Testis (tissue), 2 donors: ENCODE measurements at regions not wholly inside any gene's neighbourhood (a gene's known extent, or its start where the extent isn't known, plus 50 kb on each side); places are given as distances from the start of the nearest gene placed in this dataset.

ENCODE experiments used
- DNase-seq: peaks from one replicate; pipeline ENCODE4 v3.0.0-alpha.2; 2019
- H3K27ac ChIP-seq, 2 donors: fragments of 200-600 bp; sonication (generic); one replicate each; pipeline ENCODE4 v1.5.1; 2019
- H3K27me3 ChIP-seq: fragments of 200-600 bp; sonication (generic); one replicate; pipeline ENCODE4 v1.5.1; 2019
- H3K36me3 ChIP-seq: fragments of 200-600 bp; sonication (generic); one replicate; pipeline ENCODE4 v1.5.1; 2017; ENCODE audit warnings: low read depth; ENCODE audit errors: missing control alignments
- H3K4me1 ChIP-seq: fragments of 200-600 bp; sonication (generic); one replicate; pipeline ENCODE4 v1.5.1; 2019
- H3K4me3 ChIP-seq, 2 donors: fragments of 200-600 bp; sonication (generic); one replicate each; pipeline ENCODE4 v1.5.1; 2017 to 2019
- H3K9me3 ChIP-seq: fragments of 200-600 bp; sonication (generic); one replicate; pipeline ENCODE4 v1.5.1; 2017
- CTCF ChIP-seq, 3 experiments: fragments of 450-650 bp in 2 of 3; fragments of 200-600 bp in 1 of 3; sonication (generic) in 1 of 3; IDR thresholded peaks; one replicate each; pipeline ENCODE4 v1.5.1; 2016 to 2019; ENCODE audit warnings: antibody characterized with exemption in 3 of 3, mild to moderate bottlenecking in 2 of 3, moderate library complexity in 1 of 3
- POLR2A ChIP-seq: fragments of 450-650 bp; IDR thresholded peaks from one replicate; pipeline ENCODE4 v1.6.1; 2017; ENCODE audit warnings: antibody characterized with exemption, mild to moderate bottlenecking, moderate library complexity
- WGBS, 2 donors: methylation state at CpG; one replicate each; pipeline ENCODE4 v1.1.5; 2018; 5-methylcytosine and 5-hydroxymethylcytosine counted together
- intact Hi-C: fragments of 100-400 bp; cut with DNase I; formaldehyde crosslinking; loops from one replicate; pipeline ENCODE4 v1.15.1; 2023; ENCODE audit warnings: low total_unique reads

DNA sequence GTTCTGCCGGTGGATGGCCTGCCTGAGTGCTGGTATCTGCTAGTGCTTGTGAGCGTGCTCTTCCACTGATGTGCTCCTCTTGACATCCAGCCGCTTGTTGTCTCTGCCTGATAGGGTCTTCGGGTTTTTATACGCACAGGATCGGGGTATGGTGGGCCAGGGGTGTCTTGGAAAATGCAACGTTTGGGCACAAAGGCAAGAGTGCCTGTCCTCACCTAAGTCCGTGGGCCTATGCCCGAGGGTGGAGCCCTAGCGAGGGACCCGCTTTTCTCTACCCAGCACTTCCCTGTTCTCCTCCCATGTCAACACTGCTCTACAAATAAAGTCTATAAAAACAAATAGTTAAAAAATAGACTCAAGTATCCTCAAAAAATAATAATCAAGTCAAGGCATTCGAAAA lies 1007.8 kb downstream of the PLA2G4A start:
- WGBS, 2 donors, result 67 to 75% methylated on average over 12 of the region's 12 CpGs
- DNase-seq, result no peak
- TF ChIP-seq POLR2A (no peak), CTCF (IDR thresholded peaks at IDR 0.05) (no peak)
- H3K9me3 ChIP-seq, result no peaks in the 10 kb centered on the region
- intact Hi-C loops, result no loop called here
- no peaks in the 10 kb centered on the region for H3K4me1 ChIP-seq
- H3K27me3 ChIP-seq, result no peaks in the 10 kb centered on the region
- H3K4me3 ChIP-seq, result no peak overlapping the region
- H3K36me3 ChIP-seq, result no peaks in the 10 kb centered on the region
- H3K27ac ChIP-seq, result no peak overlapping the region

- WGBS, 2 donors, result 70 to 80% methylated on average over 2 of the region's 2 CpGs
- H3K27me3 ChIP-seq, result no peaks in the 10 kb centered on the region
- no peaks in the 10 kb centered on the region for H3K9me3 ChIP-seq
- H3K4me1 ChIP-seq, result no peaks in the 10 kb centered on the region
- no peaks in the 10 kb centered on the region for H3K36me3 ChIP-seq
- H3K27ac ChIP-seq, result no peak overlapping the region
- intact Hi-C loops, result no loop called here
- TF ChIP-seq CTCF (IDR thresholded peaks at IDR 0.05) (no peak), POLR2A (no peak)
- no peak for DNase-seq
- H3K4me3 ChIP-seq, result no peak overlapping the region
Observed at GRCh38 chr1:187837787-187838186, 1009.0 kb downstream of the PLA2G4A start.

DNA sequence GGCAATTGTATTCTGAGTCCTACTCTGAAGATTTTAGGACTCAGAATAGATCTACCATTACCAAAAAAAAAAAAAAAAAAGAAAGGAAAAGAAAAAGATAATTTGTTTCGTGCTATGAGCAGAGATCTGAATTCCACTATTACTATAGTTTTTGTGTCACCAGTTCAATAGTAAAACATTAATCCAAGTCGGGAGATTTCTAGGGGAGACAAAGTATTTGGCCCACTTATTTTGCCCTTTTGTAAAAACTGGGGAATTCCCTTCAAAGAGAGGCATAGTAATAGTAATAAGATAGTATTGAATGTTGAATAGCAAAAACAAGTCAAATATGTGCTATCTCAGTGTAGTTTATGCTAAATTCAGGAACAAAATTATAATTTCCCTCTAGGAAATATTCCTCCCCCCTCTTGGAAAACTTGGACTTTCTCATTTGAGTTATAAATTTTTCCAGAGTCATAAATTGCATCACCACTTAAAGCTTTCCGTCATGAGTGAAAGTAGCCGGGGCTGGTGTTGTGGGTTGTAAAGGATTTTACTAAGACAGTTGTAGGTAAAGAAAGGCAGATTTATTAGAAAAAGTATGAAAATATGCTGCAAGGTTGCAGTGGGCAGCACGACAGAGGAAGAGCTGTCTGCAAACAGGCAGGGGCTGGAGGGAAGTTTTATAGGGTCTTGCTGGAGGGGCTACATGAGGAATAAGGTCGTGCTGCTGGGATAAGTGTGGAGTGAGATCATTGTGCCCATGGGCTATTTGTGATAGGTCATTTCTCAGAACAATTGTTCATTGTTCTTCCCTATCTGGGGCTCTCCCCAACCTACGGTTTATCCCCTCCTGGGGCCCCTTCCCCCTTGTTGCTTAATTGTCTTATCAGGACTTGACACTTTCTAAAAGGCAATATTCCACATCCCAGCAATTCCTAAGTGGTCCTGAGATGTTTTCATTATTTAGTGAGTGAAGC lies 1009.9 kb downstream of the PLA2G4A start:
- Histone ChIP-seq H3K4me1 (no peaks in the 10 kb centered on the region), H3K9me3 (no peaks in the 10 kb centered on the region), H3K27me3 (no peaks in the 10 kb centered on the region), H3K36me3 (no peaks in the 10 kb centered on the region), H3K27ac (no peak overlapping the region), H3K4me3 (no peak overlapping the region)
- TF ChIP-seq POLR2A, result no peak
- no peak for TF ChIP-seq CTCF (IDR thresholded peaks at IDR 0.05)
- no peak for DNase-seq
- 61 to 68% methylated on average over 7 of the region's 7 CpGs for WGBS, 2 donors
- intact Hi-C loops, result no loop called here

- no peaks in the 10 kb centered on the region for H3K9me3 ChIP-seq
- no peak for DNase-seq
- intact Hi-C loops, result no loop called here
- 78 to 81% methylated on average over 2 of the region's 2 CpGs for WGBS, 2 donors
- TF ChIP-seq CTCF (IDR thresholded peaks at IDR 0.05) (no peak), POLR2A (no peak)
- no peak overlapping the region for H3K27ac ChIP-seq
- no peaks in the 10 kb centered on the region for H3K36me3 ChIP-seq
- H3K4me1 ChIP-seq, result no peaks in the 10 kb centered on the region
- H3K27me3 ChIP-seq, result no peaks in the 10 kb centered on the region
- no peak overlapping the region for H3K4me3 ChIP-seq
Observed at GRCh38 chr1:187839873-187840272, 1011.1 kb downstream of the PLA2G4A start.

DNA sequence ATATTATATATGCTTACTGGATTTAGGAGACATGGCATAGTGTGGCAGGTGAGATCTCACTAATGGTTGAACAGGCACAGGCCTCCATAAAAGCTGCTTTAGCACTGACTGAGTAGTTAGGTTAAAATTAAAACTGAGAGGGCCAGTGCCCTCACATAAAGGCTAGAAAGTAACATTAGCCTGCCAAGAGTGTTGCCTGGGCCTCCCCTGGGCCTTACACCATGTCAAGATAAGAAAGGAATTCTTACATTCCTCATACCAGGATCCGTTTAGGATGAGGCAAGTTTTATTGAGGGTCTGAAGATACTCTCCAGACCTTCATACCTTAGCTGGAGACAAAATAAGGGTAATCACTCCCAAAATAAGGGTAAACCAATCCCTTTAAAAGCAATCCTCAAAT lies 1011.8 kb downstream of the PLA2G4A start:
- H3K27ac ChIP-seq, result no peak overlapping the region
- 10 to 29% methylated on average over 1 of the region's 1 CpG for WGBS, 2 donors
- H3K27me3 ChIP-seq, result no peaks in the 10 kb centered on the region
- H3K4me3 ChIP-seq, result no peak overlapping the region
- intact Hi-C loops, result no loop called here
- TF ChIP-seq CTCF (IDR thresholded peaks at IDR 0.05), result no peak
- no peak for TF ChIP-seq POLR2A
- H3K36me3 ChIP-seq, result no peaks in the 10 kb centered on the region
- no peaks in the 10 kb centered on the region for H3K4me1 ChIP-seq
- no peaks in the 10 kb centered on the region for H3K9me3 ChIP-seq
- DNase-seq, result no peak
